ENCODE measurements at regions not wholly inside any gene's neighbourhood (a gene's known extent, or its start where the extent isn't known, plus 50 kb on each side); places are given as distances from the start of the nearest gene placed in this dataset.

GRCh38 chr6:90434094-90434493 lies 137.5 kb upstream of the BACH2 start:
- no peak for DNase-seq

DNA sequence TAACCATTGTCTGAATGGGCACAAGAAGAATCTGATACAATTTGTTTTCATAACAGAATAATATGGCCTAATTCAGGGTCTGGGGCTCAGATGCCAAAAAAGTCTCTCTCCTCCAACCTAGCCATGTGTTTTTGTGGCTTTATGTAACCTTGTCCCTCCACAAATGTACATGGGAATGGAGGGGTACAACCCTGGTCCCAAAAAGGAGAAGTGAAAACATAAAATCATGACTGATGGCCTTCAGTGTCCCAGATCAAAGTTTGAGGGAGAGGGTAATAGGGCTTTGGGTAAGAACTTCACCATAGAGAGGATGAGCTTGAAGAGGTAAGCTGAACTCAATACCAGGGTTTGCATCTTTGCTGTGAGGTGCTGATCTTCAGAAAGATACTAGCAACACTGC lies 136.3 kb upstream of the BACH2 start:
- DNase-seq, result no peak

GRCh38 chr6:90432041-90432775 lies 135.6 kb upstream of the BACH2 start:
- DNase-seq, result no peak

DNA sequence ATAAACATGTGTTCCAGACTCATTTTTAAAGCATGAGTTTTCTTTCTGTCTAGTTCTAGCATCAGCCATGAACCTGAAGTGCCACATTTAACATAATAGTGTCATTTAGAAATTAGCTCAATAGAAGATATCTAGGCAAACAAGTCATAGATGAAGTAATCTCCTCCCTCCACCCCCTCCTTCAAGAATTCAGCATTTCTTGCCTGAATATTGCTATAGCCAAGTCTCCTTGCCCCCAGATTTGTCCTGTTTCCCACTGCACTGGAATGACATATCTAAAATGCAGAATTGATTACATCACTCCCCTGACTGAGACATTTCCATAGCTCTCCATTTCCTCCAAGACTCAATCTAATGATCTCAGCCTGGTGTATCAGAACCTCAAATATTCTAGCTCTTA lies 134.9 kb upstream of the BACH2 start:
- DNase-seq, result no peak

DNA sequence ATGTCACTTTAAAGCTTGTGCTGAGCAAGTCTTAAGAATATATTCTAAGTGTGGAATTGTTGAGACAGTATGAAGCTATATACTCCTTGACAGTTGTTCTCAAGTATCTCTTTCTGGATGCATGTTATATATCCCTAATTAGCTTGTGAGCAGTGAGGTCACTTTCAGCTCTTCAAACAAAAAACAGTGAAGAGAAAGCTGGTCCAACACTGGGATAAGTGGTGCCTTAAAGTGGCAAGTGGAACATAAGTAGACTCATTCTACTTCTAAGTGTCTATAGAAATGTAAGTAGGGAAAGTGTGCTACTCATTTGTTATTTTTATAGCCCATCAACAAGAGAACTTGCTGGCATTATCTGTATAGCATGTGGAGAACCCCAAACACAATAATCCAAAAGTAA lies 133.1 kb upstream of the BACH2 start:
- no peak for DNase-seq

- no peak for DNase-seq
Observed at GRCh38 chr6:90428514-90428913, 131.9 kb upstream of the BACH2 start.

- DNase-seq, result no peak
Observed at GRCh38 chr6:90425161-90425641, 128.6 kb upstream of the BACH2 start.

- DNase-seq, result no peak
Observed at GRCh38 chr6:90424580-90424979, 127.9 kb upstream of the BACH2 start.

GRCh38 chr6:90421666-90422065 lies 125.0 kb upstream of the BACH2 start:
- DNase-seq, result no peak

- no peak for DNase-seq
Observed at GRCh38 chr6:90420500-90420899, 123.9 kb upstream of the BACH2 start.

GRCh38 chr6:90417385-90417784 lies 120.7 kb upstream of the BACH2 start:
- no peak for DNase-seq

DNA sequence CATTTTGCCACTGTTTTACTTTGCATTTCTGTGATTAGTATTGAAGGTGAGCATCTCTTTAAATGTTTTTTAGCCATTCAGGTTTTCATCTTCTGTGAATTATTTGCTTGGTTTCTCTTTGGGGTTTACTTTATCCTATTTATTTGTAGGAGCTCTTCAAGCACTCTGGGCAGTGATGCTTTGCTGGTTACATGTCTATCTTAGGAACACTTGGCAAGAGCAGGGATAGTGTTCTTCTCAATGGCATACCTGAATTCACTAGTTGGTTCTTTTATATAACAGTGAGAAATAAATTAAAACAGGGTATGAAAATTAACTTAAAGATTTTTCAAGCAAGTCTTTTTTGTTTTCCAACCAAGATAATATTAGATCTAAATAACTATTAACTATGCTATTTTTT lies 119.7 kb upstream of the BACH2 start:
- DNase-seq, result no peak

GRCh38 chr6:90415178-90415577 lies 118.5 kb upstream of the BACH2 start:
- DNase-seq, result no peak

DNA sequence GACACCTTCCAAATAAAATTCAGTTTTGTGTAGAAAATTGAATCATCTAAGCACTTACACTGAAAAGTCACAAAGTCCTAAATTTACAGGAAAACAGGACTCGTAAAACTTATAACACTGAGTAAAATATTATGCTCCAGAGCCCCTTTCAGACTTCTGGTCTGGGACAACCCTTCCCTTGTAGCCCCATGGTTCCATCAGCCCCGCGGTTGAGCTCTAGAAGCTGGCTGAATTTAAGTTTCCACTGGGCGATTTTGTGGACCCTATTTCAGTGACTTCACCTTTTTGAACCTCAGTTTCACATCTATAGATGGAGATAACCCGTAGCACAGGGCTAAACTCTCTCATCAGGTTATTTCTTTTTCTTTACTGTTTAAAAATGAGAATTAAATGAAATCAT lies 117.7 kb upstream of the BACH2 start:
- no peak for DNase-seq

DNA sequence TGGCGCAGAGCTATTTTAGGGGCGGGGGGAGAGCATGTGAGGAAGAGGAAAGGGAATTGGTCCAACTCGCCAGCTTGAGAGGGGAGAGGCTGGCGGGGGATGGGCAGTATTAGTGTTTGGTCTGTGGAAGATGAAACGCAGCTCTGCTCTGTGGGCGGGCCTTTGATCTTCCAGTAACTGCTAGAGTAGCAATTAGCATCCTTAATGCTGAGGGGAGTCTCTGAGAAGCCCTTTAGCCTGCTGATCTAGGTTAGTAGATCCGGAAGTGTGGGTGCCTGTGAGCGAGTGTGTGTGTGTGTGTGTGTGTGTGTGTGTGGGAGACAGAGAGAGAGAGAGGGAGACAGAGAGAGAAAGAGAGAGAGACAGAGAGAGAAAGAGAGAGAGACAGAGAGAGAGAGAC lies 117.2 kb upstream of the BACH2 start:
- DNase-seq, result peak; percentile 84

GRCh38 chr6:90413396-90413795 lies 116.8 kb upstream of the BACH2 start:
- DNase-seq, result no peak

- no peak for DNase-seq
Observed at GRCh38 chr6:90412538-90413369, 116.1 kb upstream of the BACH2 start.

DNA sequence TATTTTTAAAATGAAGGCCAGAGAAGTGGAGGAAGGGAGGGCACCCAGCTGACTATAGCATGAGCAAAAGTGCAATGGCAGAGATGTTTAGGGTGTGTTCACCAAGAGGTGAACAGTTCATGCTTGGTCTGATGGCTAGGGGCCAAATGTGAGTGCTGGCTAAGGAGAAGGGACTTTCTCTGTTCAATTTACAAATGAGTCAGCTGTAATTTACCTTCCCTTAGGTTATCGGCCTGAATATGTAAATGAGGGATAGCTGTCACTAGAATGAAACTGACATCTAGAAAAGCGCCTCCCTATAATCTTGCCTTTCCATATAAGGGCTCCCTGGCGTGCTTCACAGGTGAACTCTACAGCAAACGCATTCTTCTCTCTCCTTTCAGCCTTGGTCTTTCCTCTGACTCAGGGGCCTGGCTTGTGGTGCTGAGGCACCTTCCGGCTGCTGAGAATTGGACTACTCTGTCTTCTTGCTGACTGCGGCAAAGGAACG lies 114.7 kb upstream of the BACH2 start:
- DNase-seq, result peak; percentile 87

GRCh38 chr6:90409700-90410099 lies 113.1 kb upstream of the BACH2 start:
- no peak for DNase-seq

- no peak for DNase-seq
Observed at GRCh38 chr6:90406957-90407356, 110.3 kb upstream of the BACH2 start.

DNA sequence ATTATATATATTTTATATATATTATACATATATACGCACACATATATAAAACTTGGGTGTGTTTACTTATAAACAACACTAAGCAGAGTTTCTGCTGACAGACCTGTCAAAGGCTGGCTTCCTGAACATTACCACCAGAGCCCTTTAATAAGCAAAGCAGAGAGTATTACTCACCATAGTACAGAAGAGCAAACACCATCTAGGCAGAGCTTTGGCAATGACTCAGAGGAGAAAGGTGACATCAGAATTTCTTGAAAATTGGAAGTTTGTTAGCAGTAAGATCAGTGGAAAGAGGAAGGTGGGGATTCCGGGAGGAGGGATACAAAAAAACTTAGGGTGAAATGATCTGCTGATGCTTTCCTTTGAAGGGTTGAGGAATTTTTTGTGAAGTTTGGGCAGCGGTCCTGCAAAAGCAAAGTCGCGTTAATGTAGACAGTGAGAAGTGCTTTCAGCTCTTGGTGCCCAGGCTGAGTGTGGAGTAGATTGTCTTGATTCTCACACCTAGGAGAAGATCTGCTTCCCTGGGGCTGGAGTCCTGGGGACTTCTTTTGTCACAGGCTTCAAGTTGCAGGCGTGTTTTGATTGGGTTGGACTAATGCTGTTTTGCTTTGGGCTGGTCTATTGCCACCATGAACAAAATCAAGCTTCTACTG lies 109.6 kb upstream of the BACH2 start:
- no peak for DNase-seq

DNA sequence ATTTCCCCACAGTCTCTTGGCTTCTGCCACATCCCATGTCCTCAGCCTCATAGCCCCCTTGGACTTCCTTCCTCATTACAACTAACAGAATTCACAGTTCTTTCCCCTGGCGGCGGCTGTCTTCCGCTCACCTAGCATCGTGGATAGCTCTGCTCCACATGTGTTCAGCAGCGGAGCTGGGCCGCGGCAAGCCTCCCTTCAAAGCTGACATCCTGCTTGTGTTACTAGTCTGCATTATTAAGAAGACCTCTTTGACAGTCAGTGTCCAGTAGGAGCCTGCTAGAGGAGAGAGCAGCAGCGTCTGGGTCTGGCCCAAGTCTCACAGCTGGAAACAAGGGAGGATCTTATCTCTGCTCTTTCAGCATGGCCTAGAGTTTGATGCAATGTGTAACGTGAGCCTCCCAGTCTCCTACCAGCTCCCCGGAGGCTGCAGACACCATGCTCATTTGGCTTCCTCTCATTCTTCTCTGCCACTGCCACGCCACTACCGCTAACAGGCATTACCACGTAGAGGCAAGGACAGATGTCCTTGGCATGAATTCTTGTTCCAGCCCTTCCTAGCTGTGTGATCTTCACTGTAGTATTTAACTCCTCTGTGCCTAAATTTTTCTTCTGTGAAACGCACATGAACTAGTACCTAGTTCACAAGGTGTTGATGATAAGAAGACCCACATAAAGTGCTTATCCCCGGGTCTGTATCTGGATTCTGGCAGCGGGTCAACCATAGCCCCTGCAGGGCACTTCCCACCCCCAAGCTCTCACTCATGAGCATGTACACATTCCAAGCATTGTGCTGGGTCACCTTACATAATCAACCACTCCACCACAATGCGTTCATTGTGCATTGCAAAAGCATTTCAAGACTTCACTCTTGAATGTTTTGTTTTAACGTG lies 107.1 kb upstream of the BACH2 start:
- DNase-seq, result no peak

- DNase-seq, result no peak
Observed at GRCh38 chr6:90402831-90403192, 106.2 kb upstream of the BACH2 start.
